ENCODE measurements at regions not wholly inside any gene's neighbourhood (a gene's known extent, or its start where the extent isn't known, plus 50 kb on each side); places are given as distances from the start of the nearest gene placed in this dataset.
"Not testable (repeated sequence)": the region's sequence is repeated elsewhere in the genome, so short reads cannot be mapped to it uniquely, and the experiment has no call there.

DNA sequence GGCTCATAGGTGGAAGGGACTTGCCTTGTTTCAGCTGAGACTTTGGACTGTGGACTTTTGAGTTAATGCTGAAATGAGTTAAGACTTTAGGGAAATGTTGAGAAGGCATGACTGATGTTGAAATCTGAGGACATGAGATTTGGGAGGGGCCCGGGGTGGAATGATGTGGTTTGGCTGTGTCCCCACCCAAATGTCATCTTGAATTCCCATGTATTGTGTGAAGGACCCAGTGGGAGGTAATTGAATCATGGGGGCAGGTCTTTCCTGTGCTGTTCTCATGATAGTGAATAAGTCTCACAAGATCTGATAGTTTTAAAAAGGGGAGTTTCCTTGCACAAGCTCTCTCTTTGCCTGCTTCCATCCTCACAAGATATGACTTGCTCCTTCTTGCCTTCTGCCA is 231.7 kb downstream of the TAF11L14 start:
- H3K23me2 ChIP-seq (ENCODE audit: insufficient read length, low read depth, low read length, poor library complexity, severe bottlenecking); H3K27me3 Mint-ChIP-seq (ENCODE audit: low read depth); H3K9me3 ChIP-seq (ENCODE audit: control insufficient read depth, low read depth, low read length); H3K4me2 ChIP-seq (ENCODE audit: insufficient read depth, insufficient read length, low read length); H3K4ac ChIP-seq (ENCODE audit: low read depth, low read length); H4K5ac ChIP-seq (ENCODE audit: insufficient read length, low read depth, low read length); H3K4me1 ChIP-seq (ENCODE audit: insufficient read depth, low read length); H3K79me2 ChIP-seq (ENCODE audit: insufficient read depth, low read length); H3K27me3 ChIP-seq (ENCODE audit: insufficient read depth, low read length); H3K79me1 ChIP-seq (ENCODE audit: insufficient read depth, low read depth, low read length, poor library complexity, severe bottlenecking); H2BK15ac ChIP-seq (ENCODE audit: low read depth, low read length); H4K20me1 ChIP-seq (ENCODE audit: control insufficient read depth, insufficient read depth, insufficient read length); H2BK12ac ChIP-seq (ENCODE audit: insufficient read length, low read depth, low read length); H3K4me1 Mint-ChIP-seq; H3K18ac ChIP-seq (ENCODE audit: insufficient read length, low read depth, low read length); H3K14ac ChIP-seq (ENCODE audit: insufficient read depth, low read length); H2AFZ ChIP-seq (ENCODE audit: low read length); H4K91ac ChIP-seq (ENCODE audit: insufficient read length, low read depth, low read length); H3T11ph ChIP-seq (ENCODE audit: low read length); H3K23ac ChIP-seq (ENCODE audit: insufficient read length, low read depth, low read length); H4K8ac ChIP-seq (replicated peaks; ENCODE audit: insufficient read length, low read depth, low read length); H2BK5ac ChIP-seq (ENCODE audit: insufficient read length, low read length); DNase-seq; H3K4me3 Mint-ChIP-seq; H2AK5ac ChIP-seq (ENCODE audit: insufficient read length, low read length); H2BK120ac ChIP-seq (ENCODE audit: low read depth, low read length, poor library complexity, severe bottlenecking); H3K27ac ChIP-seq (ENCODE audit: insufficient read length, low read depth, low read length); H3K56ac ChIP-seq (ENCODE audit: insufficient read length, low read depth, low read length); H2BK20ac ChIP-seq (ENCODE audit: low read depth, low read length, poor library complexity, severe bottlenecking); H3K9ac ChIP-seq (ENCODE audit: extremely low read depth, insufficient read length, low read length): not testable (repeated sequence)
- H3K36me3 Mint-ChIP-seq (ENCODE audit: insufficient read depth in 1 of 3, low read depth in 3 of 3), result peaks cover 6 to 24% (median 14%) of the 10 kb centered on the region in 3 experiments
- WGBS (ENCODE audit: extremely low coverage, insufficient read length, low lambda C conversion rate), result no CpG with 5 or more reads among the region's 1 CpG
- peak overlapping the region in 1 of 3 experiments; percentile 44; a peak in 1 of 7 replicates for H3K27ac Mint-ChIP-seq
- H3K9me3 Mint-ChIP-seq, result peaks cover 20 to 32% of the 10 kb centered on the region in 2 experiments

All from H9 (cell line).